HT1080 (cell line): ENCODE measurements at regions not wholly inside any gene's neighbourhood (a gene's known extent, or its start where the extent isn't known, plus 50 kb on each side); places are given as distances from the start of the nearest gene placed in this dataset.

Experiments
- DNase-seq: peaks from one replicate; pipeline ENCODE4 v3.0.0-alpha.2; 2015; ENCODE audit warnings: low read depth

DNA sequence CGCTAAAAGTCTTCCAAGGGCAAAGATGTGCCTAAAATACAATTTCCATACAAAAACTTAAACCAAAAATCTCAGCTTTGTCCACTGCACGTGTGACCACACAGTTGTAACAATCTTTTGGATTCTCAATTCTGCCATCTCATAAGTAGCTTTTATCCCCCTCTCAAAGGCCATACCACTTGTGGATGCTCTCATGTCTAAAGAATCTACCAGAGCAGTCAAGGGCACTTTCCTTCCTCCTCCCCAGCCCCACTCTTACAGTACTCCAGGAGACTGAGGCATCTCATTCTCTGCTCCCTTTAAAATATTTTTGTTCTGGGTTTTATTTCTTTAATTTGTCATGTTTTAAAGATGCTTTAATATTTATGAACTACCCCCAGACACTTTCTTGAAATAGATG is 102.3 kb upstream of the PFN2 start:
- no peak for DNase-seq

DNA sequence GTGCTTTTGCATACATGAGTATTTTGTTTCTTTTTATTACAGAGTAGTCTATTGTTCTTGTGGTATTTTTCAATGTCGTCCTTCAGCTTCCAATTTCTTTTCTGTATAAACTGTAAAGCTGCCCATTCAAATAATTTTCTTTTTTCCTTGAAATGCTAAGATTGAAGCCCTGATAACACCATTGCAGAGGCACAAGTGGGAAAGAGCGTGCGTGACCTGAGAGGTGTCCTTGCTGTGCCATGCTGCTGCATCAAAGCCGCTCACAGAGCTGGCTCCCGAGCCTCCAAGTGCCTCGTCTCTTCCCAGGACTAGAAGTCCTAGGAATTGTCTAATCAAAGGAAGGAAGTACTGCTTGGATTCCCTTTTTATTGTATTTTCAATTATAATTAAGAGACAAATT is 101.9 kb upstream of the PFN2 start:
- DNase-seq, result no peak

GRCh38 chr3:150070271-150070670 is 99.6 kb upstream of the PFN2 start:
- no peak for DNase-seq

- no peak for DNase-seq
These were observed 98.9 kb upstream of the PFN2 start for GRCh38 chr3:150069633-150070032.

DNA sequence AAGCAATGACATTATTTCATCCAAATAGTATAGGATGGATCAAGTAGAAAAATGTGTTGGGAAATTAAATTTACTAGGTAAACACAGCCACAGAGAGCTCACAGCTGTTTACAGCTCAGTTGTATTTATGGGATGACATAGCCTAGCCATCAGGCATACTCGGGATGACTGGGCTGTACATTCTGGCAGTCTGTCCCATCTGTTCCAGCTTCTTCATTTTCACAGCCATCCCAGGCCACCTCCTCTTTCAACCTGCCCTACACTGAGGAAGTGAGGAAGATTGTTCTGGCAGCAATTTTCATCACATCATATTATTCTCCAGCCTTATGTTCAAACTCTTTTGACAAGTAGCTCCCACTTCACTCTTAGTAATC is 98.4 kb upstream of the PFN2 start:
- no peak for DNase-seq

GRCh38 chr3:150068440-150069153 is 97.9 kb upstream of the PFN2 start:
- no peak for DNase-seq

GRCh38 chr3:150067561-150067960 is 96.9 kb upstream of the PFN2 start:
- no peak for DNase-seq

GRCh38 chr3:150064971-150065370 is 94.3 kb upstream of the PFN2 start:
- no peak for DNase-seq

DNA sequence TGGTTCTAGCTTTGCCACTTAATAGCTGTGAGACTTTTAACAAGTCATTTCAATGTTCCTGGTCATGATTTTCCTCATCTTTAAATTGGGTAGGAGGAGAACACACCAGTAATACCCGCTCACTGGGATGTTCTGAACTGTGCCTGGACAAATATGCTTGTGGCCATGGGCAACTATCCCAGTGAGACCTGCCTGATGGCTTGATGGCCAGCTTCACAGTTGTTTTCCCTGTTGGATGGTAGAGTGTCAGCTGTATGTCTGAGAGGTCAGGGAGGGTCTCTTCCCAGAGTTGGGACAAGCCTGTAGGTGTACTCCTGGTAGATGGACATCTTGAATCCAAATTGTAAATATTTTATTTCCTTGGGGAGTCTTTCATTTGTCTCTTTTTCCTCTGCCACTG is 92.5 kb upstream of the PFN2 start:
- DNase-seq, result no peak

- DNase-seq, result peak; percentile 61
These were observed 91.8 kb upstream of the PFN2 start for GRCh38 chr3:150062492-150062891.

DNA sequence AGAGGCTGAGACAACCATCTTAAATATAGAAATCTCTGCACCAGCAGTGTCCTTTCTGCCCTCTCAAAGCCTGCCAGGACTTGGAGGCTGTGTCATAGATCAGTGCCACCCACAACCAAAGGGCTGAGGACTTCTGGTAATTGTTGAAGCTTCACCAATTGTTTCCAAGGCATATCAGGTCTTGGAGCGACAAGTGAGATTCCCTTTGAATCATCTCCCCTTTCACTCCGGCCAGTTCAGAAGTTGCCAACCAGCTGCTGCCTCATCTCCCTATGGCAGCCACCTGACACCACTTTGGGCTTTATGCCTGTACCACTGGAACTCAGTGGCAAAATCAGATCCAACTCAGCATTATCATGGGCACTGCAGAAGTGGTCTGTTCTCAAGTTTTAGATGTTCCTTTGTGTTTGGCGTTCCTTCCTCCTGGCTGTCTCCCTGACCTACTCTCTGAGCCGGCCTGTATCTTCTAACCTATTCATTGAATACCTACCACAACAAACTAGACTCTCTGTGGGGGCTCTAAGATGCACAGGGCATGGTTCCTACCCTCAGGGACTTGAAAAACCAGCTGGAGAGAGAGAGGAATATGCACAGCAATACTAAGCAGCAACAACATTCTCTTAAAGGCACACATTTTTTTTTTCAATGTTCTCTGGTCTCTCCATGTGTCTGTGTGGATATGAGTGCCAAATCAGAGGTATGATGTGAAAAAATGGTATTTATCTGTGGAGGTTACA is 90.8 kb upstream of the PFN2 start:
- DNase-seq, result no peak

DNA sequence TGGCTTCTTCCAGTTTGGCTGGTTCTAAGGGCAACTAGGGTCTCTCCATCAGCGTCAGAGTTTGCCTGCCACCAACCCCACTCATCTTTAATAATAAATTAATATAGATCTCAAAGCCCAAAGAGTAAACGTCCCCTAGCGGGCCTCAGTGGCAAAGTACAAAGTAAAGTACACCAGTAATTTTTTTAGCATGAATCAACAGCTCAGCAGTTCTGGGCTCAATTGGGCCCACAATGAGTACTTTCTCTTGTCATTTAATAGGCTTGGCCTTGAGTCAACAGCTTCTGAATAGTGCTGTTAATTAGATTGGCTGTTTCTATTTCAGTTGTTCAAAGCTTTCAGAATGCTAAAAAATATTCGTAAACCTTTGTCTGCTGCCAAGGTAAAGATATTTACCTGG is 89.0 kb upstream of the PFN2 start:
- no peak for DNase-seq

GRCh38 chr3:150059241-150059640 is 88.5 kb upstream of the PFN2 start:
- DNase-seq, result no peak

DNA sequence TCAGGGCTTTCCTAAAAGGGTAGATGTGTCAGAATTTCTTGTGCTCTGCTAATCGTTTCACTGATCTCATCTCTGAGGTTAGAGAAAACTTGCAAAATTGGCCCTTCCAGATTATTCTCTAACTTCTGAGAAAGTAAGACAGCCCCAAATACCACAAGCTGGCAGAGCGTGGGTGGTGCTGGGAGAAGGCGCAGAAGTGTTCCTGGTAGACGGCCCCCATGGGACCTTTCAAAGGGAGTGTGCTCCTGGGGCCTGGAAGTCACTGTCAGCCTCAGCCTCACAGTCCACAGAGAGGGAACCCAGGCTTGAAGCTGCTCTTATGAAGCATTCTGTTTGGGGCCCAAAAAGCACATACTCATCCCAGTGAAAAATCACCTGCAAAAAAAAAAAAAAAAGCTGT is 86.5 kb upstream of the PFN2 start:
- DNase-seq, result no peak

DNA sequence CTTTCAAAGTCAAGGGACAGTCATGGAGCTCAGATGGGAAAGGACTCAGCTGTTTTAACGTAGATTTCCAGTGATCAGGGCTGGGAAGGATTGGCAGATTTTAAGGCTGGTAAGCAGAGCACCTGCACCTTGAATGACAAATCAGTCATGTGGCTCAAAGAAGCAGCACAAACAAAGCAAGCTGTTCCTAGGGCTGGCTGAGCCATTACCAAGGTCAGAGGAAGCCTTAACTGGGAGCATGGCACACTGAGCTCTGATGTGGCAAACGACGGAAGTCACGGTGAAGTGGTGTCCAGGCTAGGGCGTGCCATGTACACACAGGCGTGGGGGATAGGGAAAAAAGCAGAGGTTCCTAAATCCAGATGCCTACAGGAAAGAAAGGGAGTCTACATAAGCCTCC is 84.6 kb upstream of the PFN2 start:
- DNase-seq, result no peak

GRCh38 chr3:150054635-150055034 is 83.9 kb upstream of the PFN2 start:
- no peak for DNase-seq

- DNase-seq, result no peak
These were observed 79.8 kb upstream of the PFN2 start for GRCh38 chr3:150050510-150050909.

DNA sequence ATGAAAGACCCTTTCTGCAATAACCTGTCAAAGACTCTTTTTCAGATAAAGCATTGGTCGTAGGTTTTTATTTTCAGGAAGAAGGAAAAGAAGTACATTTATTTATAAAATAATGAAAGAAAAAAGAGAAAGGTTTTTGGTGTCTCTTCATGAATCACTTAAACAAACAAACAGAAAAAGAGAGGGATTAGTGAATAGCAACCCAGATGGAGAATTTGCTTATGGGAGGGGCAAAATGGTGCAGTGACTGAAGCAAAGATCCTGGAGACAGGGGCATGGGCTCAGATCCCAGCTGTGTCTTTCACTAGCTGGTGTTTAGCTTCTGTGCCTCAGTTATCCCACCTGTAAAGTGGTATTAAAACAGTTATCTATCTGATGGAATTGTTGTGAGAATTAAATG is 78.6 kb upstream of the PFN2 start:
- no peak for DNase-seq

- no peak for DNase-seq
These were observed 71.2 kb upstream of the PFN2 start for GRCh38 chr3:150041877-150042276.

DNA sequence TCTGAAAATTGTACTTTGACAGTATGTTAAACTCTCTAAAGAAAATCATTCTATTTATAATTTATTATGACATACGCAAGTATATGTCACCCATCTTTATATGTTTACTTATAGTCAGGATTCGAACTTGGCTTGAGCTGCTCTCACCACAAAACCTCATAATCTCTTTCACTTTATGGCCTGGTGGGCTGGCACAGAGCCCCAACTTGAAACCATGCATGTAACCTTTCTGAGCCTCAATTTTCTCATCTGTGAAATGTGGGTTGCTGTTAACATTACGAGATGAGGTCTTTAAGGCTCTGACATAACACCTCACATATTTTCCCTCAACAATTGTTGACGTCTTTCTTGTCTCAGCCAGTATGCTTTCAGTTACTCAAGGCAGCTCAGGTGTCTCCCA is 69.4 kb upstream of the PFN2 start:
- DNase-seq, result no peak

DNA sequence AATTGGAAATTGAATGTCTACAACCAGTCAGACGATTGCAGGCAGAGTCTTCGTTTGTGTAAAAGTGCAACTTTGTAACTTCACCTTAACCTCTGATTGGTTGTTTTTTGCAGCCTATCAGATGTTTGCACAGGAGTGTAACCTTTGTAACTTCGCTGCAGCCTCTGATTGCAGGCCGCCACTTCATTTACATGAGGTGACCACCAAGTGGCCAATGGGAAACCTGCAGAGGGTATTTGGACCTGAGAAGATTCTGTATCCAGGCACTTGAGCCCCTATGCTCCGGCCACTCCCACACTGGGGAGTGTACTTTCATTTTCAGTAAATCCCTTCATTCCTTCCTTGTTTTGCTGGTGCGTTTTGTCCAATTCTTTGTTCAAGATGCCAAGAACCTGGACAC is 68.1 kb upstream of the PFN2 start:
- DNase-seq, result peak; percentile 53

GRCh38 chr3:150036780-150037179 is 66.1 kb upstream of the PFN2 start:
- no peak for DNase-seq

DNA sequence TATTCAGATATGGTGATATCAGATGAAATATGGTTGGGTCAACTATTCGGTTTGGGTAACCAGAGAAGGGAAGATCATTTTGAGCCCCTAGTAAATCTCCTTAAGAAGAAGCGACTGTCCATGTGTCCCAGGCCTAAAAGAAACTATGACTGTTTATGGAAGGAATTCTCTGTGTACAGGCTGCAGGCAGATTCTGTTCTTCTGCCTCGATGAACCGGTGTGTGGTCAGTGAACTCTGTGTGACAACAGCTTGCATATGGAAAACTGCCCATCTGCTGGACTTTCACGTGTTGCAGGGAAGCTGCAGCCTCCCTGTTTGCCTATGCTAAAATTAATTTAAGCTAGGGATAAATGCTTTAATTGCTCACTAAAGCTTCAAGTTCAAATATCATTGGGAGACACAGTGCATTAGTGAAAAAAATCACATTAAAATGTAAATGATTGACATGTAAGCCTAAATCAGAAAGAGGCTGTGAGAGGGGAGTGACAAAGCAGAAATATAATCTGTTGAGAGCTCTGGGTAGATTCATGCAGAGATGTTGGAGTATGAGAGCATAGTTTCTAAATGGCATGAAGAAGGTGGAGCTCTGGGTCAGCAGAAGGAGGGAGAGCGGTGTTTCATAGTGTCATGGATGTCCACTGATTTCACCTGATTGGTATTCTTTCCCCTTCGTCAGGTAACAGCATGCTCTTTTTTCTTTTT is 65.4 kb upstream of the PFN2 start:
- DNase-seq, result no peak
